Loucy (cell line): ENCODE measurements at regions not wholly inside any gene's neighbourhood (a gene's known extent, or its start where the extent isn't known, plus 50 kb on each side); places are given as distances from the start of the nearest gene placed in this dataset.

Source experiments
- CTCF ChIP-seq: fragments of 200-600 bp; sonication (generic); conservative IDR thresholded peaks from 2 replicates; pipeline ENCODE4 v1.5.1; 2014; ENCODE audit warnings: mild to moderate bottlenecking, antibody characterized with exemption, low read length
- EZH2phosphoT487 ChIP-seq: fragments of 200-600 bp; IDR thresholded peaks from 2 replicates; pipeline ENCODE4 v1.6.1; 2018; ENCODE audit warnings: antibody characterized with exemption, mild to moderate bottlenecking, moderate library complexity, borderline replicate concordance

- no peak for TF ChIP-seq CTCF
- TF ChIP-seq EZH2phosphoT487, result no peak
These were observed 147.6 kb upstream of the MSX1 start for GRCh38 chr4:4711902-4712301.
